HK-2 (cell line): ENCODE measurements at regions not wholly inside any gene's neighbourhood (a gene's known extent, or its start where the extent isn't known, plus 50 kb on each side); places are given as distances from the start of the nearest gene placed in this dataset.

Experiments
- DNase-seq: peaks from one replicate; pipeline ENCODE4 v3.0.0-alpha.2; 2018; ENCODE audit not compliant: unreplicated experiment

GRCh38 chr18:73920033-73920432 lies 227.6 kb downstream of the FBXO15 start:
- DNase-seq, result no peak

GRCh38 chr18:73918816-73919215 lies 228.8 kb downstream of the FBXO15 start:
- no peak for DNase-seq

GRCh38 chr18:73917046-73917445 lies 230.6 kb downstream of the FBXO15 start:
- no peak for DNase-seq

GRCh38 chr18:73913505-73913904 lies 234.1 kb downstream of the FBXO15 start:
- DNase-seq, result no peak

- peak; percentile 15 for DNase-seq
These were observed 239.3 kb downstream of the FBXO15 start for GRCh38 chr18:73908323-73908722.

GRCh38 chr18:73901566-73901965 lies 246.1 kb downstream of the FBXO15 start:
- no peak for DNase-seq

- DNase-seq, result no peak
These were observed 246.5 kb downstream of the FBXO15 start for GRCh38 chr18:73901151-73901550.

GRCh38 chr18:73900106-73900835 lies 247.4 kb downstream of the FBXO15 start:
- no peak for DNase-seq

GRCh38 chr18:73897517-73897916 lies 250.1 kb downstream of the FBXO15 start:
- no peak for DNase-seq

- no peak for DNase-seq
These were observed 250.9 kb downstream of the FBXO15 start for GRCh38 chr18:73896685-73897084.

GRCh38 chr18:73895701-73896100 lies 251.9 kb downstream of the FBXO15 start:
- no peak for DNase-seq

GRCh38 chr18:73893880-73894279 lies 253.8 kb downstream of the FBXO15 start:
- no peak for DNase-seq

GRCh38 chr18:73891572-73892421 lies 255.8 kb downstream of the FBXO15 start:
- no peak for DNase-seq

GRCh38 chr18:73888565-73888964 lies 259.1 kb downstream of the FBXO15 start:
- DNase-seq, result no peak

- DNase-seq, result no peak
These were observed 259.8 kb downstream of the FBXO15 start for GRCh38 chr18:73887801-73888200.

GRCh38 chr18:73884868-73885267 lies 262.8 kb downstream of the FBXO15 start:
- DNase-seq, result no peak

- DNase-seq, result no peak
These were observed 266.2 kb downstream of the FBXO15 start for GRCh38 chr18:73881396-73881917.

GRCh38 chr18:73880387-73880786 lies 267.2 kb downstream of the FBXO15 start:
- no peak for DNase-seq

GRCh38 chr18:73879766-73880165 lies 267.9 kb downstream of the FBXO15 start:
- no peak for DNase-seq

GRCh38 chr18:73879328-73879727 lies 268.3 kb downstream of the FBXO15 start:
- DNase-seq, result no peak

- DNase-seq, result no peak
These were observed 278.5 kb downstream of the FBXO15 start for GRCh38 chr18:73869182-73869581.

GRCh38 chr18:73861771-73862170 lies 285.9 kb downstream of the FBXO15 start:
- no peak for DNase-seq

- no peak for DNase-seq
These were observed 287.7 kb downstream of the FBXO15 start for GRCh38 chr18:73859837-73860397.
